ENCODE measurements at regions not wholly inside any gene's neighbourhood (a gene's known extent, or its start where the extent isn't known, plus 50 kb on each side); places are given as distances from the start of the nearest gene placed in this dataset.

GRCh38 chr11:82676483-82677094 is 57.1 kb downstream of the FAM181B start:
- DNase-seq, result no peak

DNA sequence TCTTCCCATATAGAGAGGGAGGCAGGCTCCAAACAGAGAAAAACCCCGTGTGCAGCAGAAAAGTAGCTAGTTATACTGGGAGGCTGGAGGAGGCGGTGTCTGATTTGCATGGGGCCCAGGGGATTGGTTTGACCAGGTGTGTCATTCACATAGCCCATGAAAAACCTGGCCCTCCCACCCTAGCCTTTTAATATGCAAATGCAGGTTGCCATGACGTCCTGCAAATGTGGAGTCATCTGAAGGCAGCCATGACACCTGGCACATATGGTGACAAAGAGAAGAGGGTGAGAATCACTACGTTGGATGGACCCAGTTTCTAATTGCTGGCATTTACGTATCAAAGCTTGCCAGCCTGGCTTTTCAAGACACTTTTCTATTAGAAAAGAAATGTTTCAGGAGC is 57.8 kb downstream of the FAM181B start:
- no peak for DNase-seq

DNA sequence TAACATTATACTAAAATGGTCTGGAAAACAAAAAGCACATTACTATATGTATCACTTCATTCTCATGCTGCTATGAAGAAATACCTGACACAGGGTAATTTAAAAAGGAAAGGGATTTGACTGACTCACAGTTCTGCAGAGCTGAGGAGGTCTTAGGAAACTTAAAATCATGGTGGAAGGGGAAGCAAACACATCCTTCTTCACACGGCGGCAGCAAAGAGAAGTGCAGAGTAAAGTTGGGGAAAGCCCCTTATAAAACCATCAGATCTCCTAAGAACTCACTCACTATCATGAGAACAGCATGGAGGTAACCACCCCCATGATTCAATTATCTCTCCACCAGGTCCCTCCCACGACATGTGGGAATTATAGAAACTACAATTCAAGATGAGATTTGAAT is 60.0 kb downstream of the FAM181B start:
- DNase-seq, result no peak

DNA sequence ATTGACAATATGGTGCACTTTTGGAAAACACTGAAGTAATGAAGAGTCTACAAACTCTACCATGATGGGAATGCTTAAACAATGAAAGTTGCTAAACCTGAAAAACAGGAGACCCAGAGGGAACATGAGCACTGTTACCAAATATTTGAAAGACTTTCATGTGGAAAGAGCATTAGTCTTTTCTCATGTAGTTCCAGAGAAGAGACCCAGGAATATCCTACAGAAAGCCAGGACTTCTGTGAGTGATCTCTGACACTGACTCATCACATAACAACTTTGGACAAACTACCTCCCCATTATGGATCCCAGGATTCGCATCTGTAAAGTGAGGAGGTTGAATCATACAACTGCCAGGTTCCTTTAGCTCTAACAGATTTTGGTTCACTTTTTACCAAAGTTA is 62.2 kb downstream of the FAM181B start:
- DNase-seq, result no peak

DNA sequence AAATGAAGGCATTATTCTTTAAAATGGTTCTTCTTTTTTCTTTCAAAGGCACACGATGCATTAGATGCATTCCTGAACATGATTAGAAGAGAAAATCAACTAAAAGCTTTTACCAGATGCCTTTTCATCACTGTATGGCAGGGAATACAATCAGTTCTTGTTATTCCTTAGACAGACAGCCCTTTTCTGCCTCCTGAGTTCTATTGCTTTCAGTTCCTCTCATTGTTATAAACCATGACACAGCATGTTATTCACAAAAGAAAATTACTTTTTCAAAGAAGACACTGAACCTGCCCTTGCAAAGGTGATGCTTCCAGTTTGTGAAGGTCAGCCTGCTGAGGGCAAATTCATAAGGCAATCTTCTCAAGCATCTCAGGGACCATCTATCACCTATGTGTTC is 70.1 kb downstream of the FAM181B start:
- DNase-seq, result no peak

DNA sequence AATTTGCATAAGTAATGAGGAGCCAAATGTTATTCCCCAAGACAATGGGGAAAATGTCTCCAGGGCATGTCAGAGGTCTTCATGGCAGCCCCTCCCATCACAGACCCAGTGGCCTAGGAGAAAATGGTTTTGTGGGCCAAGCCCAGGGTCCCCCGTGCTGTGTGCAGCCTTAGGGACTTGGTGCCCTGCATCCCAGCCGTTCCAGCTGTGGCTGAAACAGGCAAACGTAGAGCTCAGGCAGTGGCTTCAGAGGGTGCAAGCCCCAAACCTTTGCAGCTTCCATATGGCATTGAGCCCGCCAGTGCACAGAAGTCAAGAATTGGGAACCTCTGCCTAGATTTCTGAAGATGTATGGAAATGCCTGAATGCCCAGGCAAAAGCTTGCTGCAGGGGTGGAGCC is 79.9 kb downstream of the FAM181B start:
- no peak for DNase-seq

GRCh38 chr11:82639251-82639650 is 94.4 kb downstream of the FAM181B start:
- DNase-seq, result no peak

DNA sequence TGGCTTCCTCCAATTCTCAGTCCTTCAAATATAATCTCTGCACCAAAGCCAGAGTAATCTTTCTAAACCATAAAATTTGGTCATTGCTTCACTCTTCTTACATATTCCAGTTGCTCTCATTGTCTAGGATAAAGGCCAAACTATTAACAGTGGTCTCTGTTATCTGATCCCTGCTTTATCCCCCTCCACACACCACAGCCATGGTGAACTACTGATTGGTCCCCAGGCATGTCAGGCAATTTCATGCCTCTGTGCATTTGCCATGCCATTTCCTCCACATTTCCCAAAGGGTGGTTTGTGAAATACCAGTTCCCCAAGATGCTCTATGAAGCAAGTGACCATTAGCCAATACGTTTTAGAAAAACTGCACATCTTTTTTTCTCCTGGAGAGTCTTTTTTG is 97.0 kb downstream of the FAM181B start:
- no peak for DNase-seq

- DNase-seq, result no peak
These were observed 99.6 kb downstream of the FAM181B start for GRCh38 chr11:82634091-82634490.

- DNase-seq, result no peak
These were observed 101.7 kb downstream of the FAM181B start for GRCh38 chr11:82631722-82632630.

DNA sequence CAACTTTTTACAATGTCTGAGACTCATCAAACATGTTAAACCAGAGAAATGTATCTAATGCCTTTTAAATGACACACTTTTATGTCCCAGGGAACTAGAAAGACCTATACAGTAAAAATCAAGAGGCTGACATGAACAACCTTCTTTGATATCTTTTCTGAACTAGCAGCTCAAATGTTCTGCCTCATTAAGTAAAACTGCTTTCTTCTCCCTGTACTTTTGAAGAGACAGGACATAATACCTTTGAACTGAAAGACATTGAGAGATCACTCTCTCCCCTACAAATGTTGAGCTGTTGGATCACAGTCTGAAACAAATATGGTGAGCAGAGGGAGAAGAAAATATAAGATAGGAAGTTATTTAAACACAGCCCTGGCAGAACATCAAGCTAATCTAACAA is 123.0 kb downstream of the FAM181B start:
- DNase-seq, result no peak

GRCh38 chr11:82606738-82607137 is 126.9 kb downstream of the FAM181B start:
- DNase-seq, result no peak

- no peak for DNase-seq
These were observed 132.0 kb downstream of the FAM181B start for GRCh38 chr11:82601711-82602110.

DNA sequence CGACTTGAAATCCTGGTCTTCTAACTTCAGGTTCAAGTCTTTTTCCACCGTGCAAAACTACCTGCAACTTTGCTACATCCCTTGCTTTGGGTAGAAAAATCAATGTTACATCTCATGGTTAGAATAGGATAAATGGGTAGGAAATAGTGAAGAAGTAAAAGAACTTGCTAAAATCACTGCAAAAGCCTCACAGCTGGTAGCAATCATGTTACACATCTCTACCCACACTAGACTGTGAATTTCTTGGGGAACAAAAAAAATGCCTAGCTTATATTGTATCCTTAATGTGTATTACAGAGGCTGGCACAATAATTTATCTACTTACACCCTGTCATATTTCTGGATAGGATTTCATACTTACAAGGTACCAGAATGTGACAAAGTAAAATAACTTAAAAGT is 133.8 kb downstream of the FAM181B start:
- DNase-seq, result no peak

DNA sequence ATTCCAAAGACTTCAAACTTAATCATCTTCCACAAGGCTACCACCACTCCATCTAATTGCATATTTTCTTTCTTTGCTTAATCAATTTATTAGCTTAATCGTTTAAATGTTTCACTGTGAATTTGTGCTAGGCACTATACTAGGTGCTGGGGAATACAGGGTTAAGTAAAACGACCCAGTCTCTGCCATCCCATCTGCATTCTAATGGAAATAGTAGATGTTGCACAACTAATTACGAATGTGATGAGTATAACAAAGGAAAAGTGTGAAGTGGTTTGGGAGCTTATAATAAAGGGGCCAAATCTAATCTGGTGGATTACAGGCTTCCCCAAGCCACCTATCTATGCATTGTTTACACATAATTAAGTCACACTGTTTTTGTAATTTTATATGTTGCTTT is 147.1 kb downstream of the FAM181B start:
- no peak for DNase-seq

- no peak for DNase-seq
These were observed 156.4 kb downstream of the FAM181B start for GRCh38 chr11:82577246-82577645.

- DNase-seq, result no peak
These were observed 172.8 kb downstream of the FAM181B start for GRCh38 chr11:82560836-82561235.

DNA sequence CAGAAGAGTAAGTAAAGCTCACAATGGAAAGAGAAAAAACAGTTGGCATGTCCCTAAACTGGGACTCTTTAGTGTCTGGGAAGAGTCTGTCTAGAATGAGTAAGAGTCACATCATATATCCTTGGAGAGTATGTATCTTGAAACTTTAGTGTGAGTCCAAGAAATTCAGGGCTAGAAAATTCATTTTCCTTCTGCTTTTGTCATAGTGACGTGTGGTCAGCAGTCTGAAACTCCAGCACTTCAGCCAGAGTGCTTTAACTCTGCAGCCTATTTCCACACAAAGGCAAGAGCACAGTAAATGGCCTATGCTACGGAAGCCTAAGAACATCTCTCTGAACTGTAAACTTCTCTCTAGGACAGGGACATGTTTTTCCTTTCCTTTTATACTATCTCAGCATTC is 174.1 kb downstream of the FAM181B start:
- no peak for DNase-seq

DNA sequence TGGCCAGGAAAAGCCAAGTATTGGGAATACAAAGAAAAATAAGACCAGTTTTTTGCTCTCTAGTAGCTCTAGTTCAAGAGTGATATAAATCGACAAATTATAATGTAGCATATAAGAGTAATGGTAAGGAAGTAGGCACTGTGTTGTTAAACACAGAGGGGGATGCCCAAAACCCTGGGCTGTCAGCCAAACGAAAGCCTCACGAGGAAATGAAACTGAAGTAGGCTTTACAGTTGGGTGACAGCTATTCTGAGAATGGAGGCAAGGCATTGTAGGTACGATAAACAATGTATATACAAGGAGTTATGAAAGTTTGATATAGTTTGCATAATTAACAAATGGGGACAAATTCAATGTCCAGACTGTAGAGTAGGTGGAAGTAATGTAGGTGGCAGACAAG is 176.4 kb downstream of the FAM181B start:
- no peak for DNase-seq

- no peak for DNase-seq
These were observed 177.5 kb downstream of the FAM181B start for GRCh38 chr11:82556210-82556609.

- DNase-seq, result no peak
These were observed 186.8 kb downstream of the FAM181B start for GRCh38 chr11:82546661-82547557.

GRCh38 chr11:82539669-82540068 is 194.0 kb downstream of the FAM181B start:
- no peak for DNase-seq

DNA sequence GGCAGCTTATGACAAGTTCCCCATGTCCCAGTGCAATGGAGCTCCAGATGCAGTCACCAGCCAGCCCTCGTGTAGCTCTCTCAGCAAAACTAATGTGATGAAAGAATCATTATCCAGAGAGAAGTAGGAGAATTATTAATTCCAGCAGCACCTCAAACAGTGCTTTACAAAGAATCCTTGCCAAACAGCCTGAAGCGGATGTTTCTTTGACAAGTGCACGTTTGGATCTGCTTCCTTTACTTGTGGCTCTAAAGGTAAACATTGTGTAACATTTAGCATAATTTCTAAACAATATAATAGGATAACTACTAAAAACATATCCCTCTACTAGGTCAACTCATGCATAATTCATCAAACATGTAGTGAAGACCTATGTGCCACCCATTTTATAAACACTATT is 197.0 kb downstream of the FAM181B start:
- DNase-seq, result no peak

All from activated CD8-positive, alpha-beta memory T cell treated with anti-CD3 and anti-CD28 coated beads, Interleukin-2, amount 50 U/mL, for 4 hours (primary cell).